ENCODE measurements at regions not wholly inside any gene's neighbourhood (a gene's known extent, or its start where the extent isn't known, plus 50 kb on each side); places are given as distances from the start of the nearest gene placed in this dataset.
"Not testable (repeated sequence)": the region's sequence is repeated elsewhere in the genome, so short reads cannot be mapped to it uniquely, and the experiment has no call there.

DNA sequence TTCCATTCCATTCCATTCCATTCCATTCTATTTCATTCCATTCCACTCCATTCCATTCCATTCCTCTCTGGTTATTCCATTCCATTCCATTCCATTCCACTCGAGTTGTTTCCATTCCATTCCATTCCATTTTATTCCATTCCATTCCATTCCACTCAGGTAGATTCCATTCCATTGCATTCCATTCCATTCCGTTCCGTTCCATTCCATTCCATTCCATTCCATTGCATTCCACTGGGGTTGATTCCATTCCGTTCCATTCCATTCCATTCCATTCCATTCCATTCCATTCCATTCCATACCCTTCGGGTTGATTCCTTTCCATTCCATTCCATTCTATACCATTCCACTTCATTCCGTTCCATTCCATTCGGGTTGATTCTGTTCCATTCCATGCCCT, 144.6 kb downstream of the CWH43 start:
- peaks cover 33% of the 10 kb centered on the region for H3K9me3 Mint-ChIP-seq (ENCODE audit: unreplicated experiment)
- not testable (repeated sequence) for H3K4me3 Mint-ChIP-seq (ENCODE audit: unreplicated experiment)

DNA sequence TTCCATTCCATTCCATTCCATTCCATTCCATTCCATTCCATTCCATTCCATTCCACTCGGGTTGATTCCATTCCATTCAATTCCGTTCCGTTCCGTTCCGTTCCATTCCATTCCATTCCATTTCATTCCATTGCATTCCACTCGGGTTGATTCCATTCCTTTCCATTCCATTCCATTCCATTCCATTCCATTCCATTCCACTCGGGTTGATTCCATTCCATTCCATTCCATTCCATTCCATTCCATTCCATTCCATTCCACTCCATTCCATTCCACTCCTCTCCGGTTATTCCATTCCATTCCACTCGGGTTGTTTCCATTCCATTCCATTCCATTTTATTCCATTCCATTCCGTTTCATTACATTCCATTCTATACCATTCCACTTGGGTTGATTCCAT, 151.0 kb downstream of the CWH43 start:
- CTCF ChIA-PET; H3K4me1 Mint-ChIP-seq (ENCODE audit: insufficient read depth, unreplicated experiment); intact Hi-C loops (cut with micrococcal nuclease); POLR2A ChIA-PET; H3K4me3 Mint-ChIP-seq (ENCODE audit: unreplicated experiment); H3K36me3 Mint-ChIP-seq (ENCODE audit: insufficient read depth, unreplicated experiment); DNase-seq (ENCODE audit: unreplicated experiment); H3K27me3 Mint-ChIP-seq (ENCODE audit: insufficient read depth, unreplicated experiment); BruUV-seq (replicated peaks); H3K27ac Mint-ChIP-seq (ENCODE audit: low read depth, unreplicated experiment): not testable (repeated sequence)
- H3K9me3 Mint-ChIP-seq (ENCODE audit: unreplicated experiment) = peaks cover 45% of the 10 kb centered on the region

More for the DNA sequence above, 144.6 kb downstream of the CWH43 start:
- H3K27me3 Mint-ChIP-seq (ENCODE audit: insufficient read depth, unreplicated experiment); H3K36me3 Mint-ChIP-seq (ENCODE audit: insufficient read depth, unreplicated experiment); intact Hi-C loops (cut with micrococcal nuclease); CTCF ChIA-PET; POLR2A ChIA-PET; BruUV-seq (replicated peaks); H3K27ac Mint-ChIP-seq (ENCODE audit: low read depth, unreplicated experiment); DNase-seq (ENCODE audit: unreplicated experiment); H3K4me1 Mint-ChIP-seq (ENCODE audit: insufficient read depth, unreplicated experiment): not testable (repeated sequence)

DNA sequence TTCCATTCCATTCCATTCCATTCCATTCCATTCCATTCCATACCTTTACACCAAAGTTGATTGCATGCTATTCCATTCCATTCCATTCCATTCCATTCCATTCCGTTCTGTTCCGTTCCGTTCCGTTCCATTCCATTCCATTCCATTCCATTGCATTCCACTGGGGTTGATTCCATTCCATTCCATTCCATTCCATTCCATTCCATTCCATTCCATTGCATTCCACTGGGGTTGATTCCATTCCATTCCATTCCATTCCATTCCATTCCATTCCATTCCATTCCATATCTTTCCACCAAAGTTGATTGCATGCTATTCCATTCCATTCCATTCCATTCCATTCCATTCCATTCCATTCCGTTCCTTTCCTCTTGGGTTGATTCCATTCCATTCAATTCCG, 151.9 kb downstream of the CWH43 start:
- DNase-seq (ENCODE audit: unreplicated experiment); POLR2A ChIA-PET; H3K4me3 Mint-ChIP-seq (ENCODE audit: unreplicated experiment); H3K4me1 Mint-ChIP-seq (ENCODE audit: insufficient read depth, unreplicated experiment); CTCF ChIA-PET; H3K27ac Mint-ChIP-seq (ENCODE audit: low read depth, unreplicated experiment); BruUV-seq (replicated peaks); H3K36me3 Mint-ChIP-seq (ENCODE audit: insufficient read depth, unreplicated experiment); H3K27me3 Mint-ChIP-seq (ENCODE audit: insufficient read depth, unreplicated experiment); intact Hi-C loops (cut with micrococcal nuclease): not testable (repeated sequence)
- peaks cover 50% of the 10 kb centered on the region for H3K9me3 Mint-ChIP-seq (ENCODE audit: unreplicated experiment)

DNA sequence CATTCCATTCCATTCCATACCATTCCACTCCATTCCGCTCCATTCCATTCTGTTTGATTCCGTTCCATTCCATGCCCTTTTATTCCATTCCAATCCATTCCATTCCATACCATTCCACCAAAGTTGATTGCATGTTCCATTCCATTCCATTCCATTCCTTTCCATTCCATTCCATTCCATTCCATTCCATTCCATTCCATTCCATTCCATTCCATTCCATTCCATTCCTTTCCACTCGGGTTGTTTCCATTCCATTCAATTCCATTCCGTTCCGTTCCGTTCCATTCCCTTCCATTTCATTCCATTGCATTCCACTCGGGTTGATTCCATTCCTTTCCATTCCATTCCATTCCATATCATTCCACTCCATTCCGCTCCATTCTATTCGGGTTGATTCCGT, 152.7 kb downstream of the CWH43 start:
- CTCF ChIA-PET; H3K4me1 Mint-ChIP-seq (ENCODE audit: insufficient read depth, unreplicated experiment); H3K4me3 Mint-ChIP-seq (ENCODE audit: unreplicated experiment); BruUV-seq (replicated peaks); DNase-seq (ENCODE audit: unreplicated experiment); H3K36me3 Mint-ChIP-seq (ENCODE audit: insufficient read depth, unreplicated experiment); H3K27me3 Mint-ChIP-seq (ENCODE audit: insufficient read depth, unreplicated experiment); intact Hi-C loops (cut with micrococcal nuclease); POLR2A ChIA-PET; H3K27ac Mint-ChIP-seq (ENCODE audit: low read depth, unreplicated experiment): not testable (repeated sequence)
- H3K9me3 Mint-ChIP-seq (ENCODE audit: unreplicated experiment) = peaks cover 55% of the 10 kb centered on the region

DNA sequence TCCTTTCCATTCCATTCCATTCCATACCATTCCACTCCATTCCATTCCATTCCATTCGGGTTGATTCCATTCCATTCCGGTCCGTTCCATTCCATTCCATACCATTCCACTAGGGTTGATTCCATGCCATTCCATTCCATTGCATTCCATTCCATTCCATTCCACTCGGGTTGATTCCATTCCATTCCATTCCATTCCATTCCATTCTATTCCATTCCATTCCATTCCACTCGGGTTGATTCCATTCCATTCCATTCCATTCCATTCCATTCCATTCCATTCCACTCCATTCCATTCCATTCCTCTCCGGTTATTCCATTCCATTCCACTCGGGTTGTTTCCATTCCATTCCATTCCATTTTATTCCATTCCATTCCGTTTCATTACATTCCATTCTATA, 153.4 kb downstream of the CWH43 start:
- POLR2A ChIA-PET; H3K4me3 Mint-ChIP-seq (ENCODE audit: unreplicated experiment); H3K36me3 Mint-ChIP-seq (ENCODE audit: insufficient read depth, unreplicated experiment); CTCF ChIA-PET; intact Hi-C loops (cut with micrococcal nuclease); H3K4me1 Mint-ChIP-seq (ENCODE audit: insufficient read depth, unreplicated experiment); DNase-seq (ENCODE audit: unreplicated experiment); BruUV-seq (replicated peaks); H3K27ac Mint-ChIP-seq (ENCODE audit: low read depth, unreplicated experiment); H3K27me3 Mint-ChIP-seq (ENCODE audit: insufficient read depth, unreplicated experiment): not testable (repeated sequence)
- H3K9me3 Mint-ChIP-seq (ENCODE audit: unreplicated experiment) = peaks cover 55% of the 10 kb centered on the region

DNA sequence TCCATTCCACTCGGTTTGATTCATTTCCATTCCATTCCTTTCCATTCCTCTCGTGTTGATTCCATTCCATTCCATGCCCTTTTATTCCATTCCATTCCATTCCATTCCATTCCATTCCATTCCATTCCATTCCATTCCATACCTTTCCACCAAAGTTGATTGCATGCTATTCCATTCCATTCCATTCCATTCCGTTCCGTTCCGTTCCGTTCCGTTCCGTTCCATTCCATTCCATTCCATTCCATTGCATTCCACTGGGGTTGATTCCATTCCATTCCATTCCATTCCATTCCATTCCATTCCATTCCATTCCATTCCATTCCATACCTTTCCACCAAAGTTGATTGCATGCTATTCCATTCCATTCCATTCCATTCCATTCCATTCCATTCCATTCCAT, 154.3 kb downstream of the CWH43 start:
- CTCF ChIA-PET; DNase-seq (ENCODE audit: unreplicated experiment); H3K27ac Mint-ChIP-seq (ENCODE audit: low read depth, unreplicated experiment); intact Hi-C loops (cut with micrococcal nuclease); POLR2A ChIA-PET; H3K36me3 Mint-ChIP-seq (ENCODE audit: insufficient read depth, unreplicated experiment); H3K4me3 Mint-ChIP-seq (ENCODE audit: unreplicated experiment); H3K27me3 Mint-ChIP-seq (ENCODE audit: insufficient read depth, unreplicated experiment); H3K4me1 Mint-ChIP-seq (ENCODE audit: insufficient read depth, unreplicated experiment); BruUV-seq (replicated peaks): not testable (repeated sequence)
- peaks cover 58% of the 10 kb centered on the region for H3K9me3 Mint-ChIP-seq (ENCODE audit: unreplicated experiment)

DNA sequence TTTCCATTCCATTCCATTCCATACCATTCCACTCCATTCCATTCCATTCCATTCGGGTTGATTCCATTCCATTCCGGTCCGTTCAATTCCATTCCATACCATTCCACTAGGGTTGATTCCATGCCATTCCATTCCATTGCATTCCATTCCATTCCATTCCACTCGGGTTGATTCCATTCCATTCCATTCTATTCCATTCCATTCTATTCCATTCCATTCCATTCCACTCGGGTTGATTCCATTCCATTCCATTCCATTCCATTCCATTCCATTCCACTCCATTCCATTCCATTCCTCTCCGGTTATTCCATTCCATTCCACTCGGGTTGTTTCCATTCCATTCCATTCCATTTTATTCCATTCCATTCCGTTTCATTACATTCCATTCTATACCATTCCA, 155.9 kb downstream of the CWH43 start:
- DNase-seq (ENCODE audit: unreplicated experiment); H3K27ac Mint-ChIP-seq (ENCODE audit: low read depth, unreplicated experiment); POLR2A ChIA-PET; intact Hi-C loops (cut with micrococcal nuclease); H3K4me1 Mint-ChIP-seq (ENCODE audit: insufficient read depth, unreplicated experiment); H3K36me3 Mint-ChIP-seq (ENCODE audit: insufficient read depth, unreplicated experiment); H3K27me3 Mint-ChIP-seq (ENCODE audit: insufficient read depth, unreplicated experiment); H3K4me3 Mint-ChIP-seq (ENCODE audit: unreplicated experiment); BruUV-seq (replicated peaks); CTCF ChIA-PET: not testable (repeated sequence)
- H3K9me3 Mint-ChIP-seq (ENCODE audit: unreplicated experiment) = peaks cover 61% of the 10 kb centered on the region

DNA sequence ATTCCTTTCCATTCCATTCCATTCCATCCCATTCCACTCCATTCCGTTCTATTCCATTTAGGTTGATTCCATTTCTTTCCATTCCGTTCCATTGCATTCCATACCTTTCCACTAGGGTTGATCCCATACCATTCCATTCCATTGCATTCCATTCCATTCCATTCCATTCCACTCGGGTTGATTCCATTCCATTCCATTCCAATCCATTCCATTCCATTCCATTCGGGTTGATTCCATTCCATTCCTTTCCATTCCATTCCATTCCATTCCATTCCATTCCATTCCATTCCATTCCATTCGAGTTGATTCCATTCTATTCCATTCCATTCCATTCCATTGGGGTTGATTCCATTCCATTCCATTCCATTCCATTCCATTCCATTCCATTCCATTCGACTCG, 161.1 kb downstream of the CWH43 start:
- H3K27me3 Mint-ChIP-seq (ENCODE audit: insufficient read depth, unreplicated experiment); H3K27ac Mint-ChIP-seq (ENCODE audit: low read depth, unreplicated experiment); H3K4me1 Mint-ChIP-seq (ENCODE audit: insufficient read depth, unreplicated experiment); DNase-seq (ENCODE audit: unreplicated experiment); H3K36me3 Mint-ChIP-seq (ENCODE audit: insufficient read depth, unreplicated experiment); intact Hi-C loops (cut with micrococcal nuclease); BruUV-seq (replicated peaks); POLR2A ChIA-PET; H3K4me3 Mint-ChIP-seq (ENCODE audit: unreplicated experiment); CTCF ChIA-PET: not testable (repeated sequence)
- peaks cover 76% of the 10 kb centered on the region for H3K9me3 Mint-ChIP-seq (ENCODE audit: unreplicated experiment)

DNA sequence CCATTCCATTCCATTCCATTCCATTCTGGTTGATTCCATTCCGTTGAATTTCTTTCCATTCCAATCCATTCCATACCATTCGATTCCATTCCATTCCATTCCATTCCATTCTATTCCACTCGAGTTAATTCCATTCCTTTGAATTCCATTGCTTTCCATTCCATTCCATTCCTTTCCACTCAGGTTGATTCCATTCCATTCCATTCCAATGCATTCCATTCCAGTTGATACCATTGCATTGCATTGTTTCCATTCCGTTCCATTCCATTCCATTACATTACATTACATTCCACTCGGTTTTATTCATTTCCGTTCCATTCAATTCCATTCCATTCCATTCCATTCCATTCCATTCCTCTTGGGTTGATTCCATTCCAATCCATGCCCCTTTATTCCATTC, 161.5 kb downstream of the CWH43 start:
- H3K36me3 Mint-ChIP-seq (ENCODE audit: insufficient read depth, unreplicated experiment); H3K27me3 Mint-ChIP-seq (ENCODE audit: insufficient read depth, unreplicated experiment); POLR2A ChIA-PET; BruUV-seq (replicated peaks); H3K4me1 Mint-ChIP-seq (ENCODE audit: insufficient read depth, unreplicated experiment); CTCF ChIA-PET; intact Hi-C loops (cut with micrococcal nuclease); DNase-seq (ENCODE audit: unreplicated experiment); H3K27ac Mint-ChIP-seq (ENCODE audit: low read depth, unreplicated experiment); H3K4me3 Mint-ChIP-seq (ENCODE audit: unreplicated experiment): not testable (repeated sequence)
- H3K9me3 Mint-ChIP-seq (ENCODE audit: unreplicated experiment) = peaks cover 74% of the 10 kb centered on the region

All from MCF 10A (cell line).